Lower leg skin (tissue), 3 donors: ENCODE measurements at regions not wholly inside any gene's neighbourhood (a gene's known extent, or its start where the extent isn't known, plus 50 kb on each side); places are given as distances from the start of the nearest gene placed in this dataset.

Experiments used
- CTCF ChIP-seq, 3 donors: fragments of 450-650 bp; IDR thresholded peaks; one replicate each; pipeline ENCODE4 v1.5.1; 2016; ENCODE audit warnings: antibody characterized with exemption in 3 of 3, mild to moderate bottlenecking in 3 of 3, moderate library complexity in 2 of 3
- POLR2A ChIP-seq, 2 donors: fragments of 450-650 bp; IDR thresholded peaks; one replicate each; pipeline ENCODE4 v1.6.1; 2016 to 2017; ENCODE audit warnings: antibody characterized with exemption in 2 of 2, mild to moderate bottlenecking in 1 of 2, moderate library complexity in 1 of 2

DNA sequence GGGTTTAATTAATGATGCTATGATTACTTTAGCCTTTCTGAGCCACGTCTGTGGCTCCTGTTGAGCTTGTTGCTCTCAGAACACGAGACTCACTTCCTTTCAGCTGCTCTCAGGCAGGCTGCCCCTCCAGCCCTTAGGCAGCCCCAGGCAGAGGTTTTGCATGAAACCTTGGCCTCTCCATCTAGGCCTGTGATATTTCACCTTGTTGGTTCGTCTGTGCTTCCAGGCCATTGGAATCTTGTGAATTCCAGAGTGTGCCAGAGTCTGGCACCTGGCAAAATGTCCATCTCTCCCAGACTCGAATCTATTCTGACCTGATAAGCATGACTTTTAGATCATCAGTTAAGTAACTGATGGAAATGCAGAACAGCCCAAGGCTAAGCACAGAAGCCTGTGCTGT is 254.1 kb downstream of the LOXHD1 start:
- TF ChIP-seq CTCF (IDR thresholded peaks at IDR 0.05) (no peak), POLR2A (IDR thresholded peaks at IDR 0.05) (no peak)
